HepG2 (cell line): ENCODE measurements at regions not wholly inside any gene's neighbourhood (a gene's known extent, or its start where the extent isn't known, plus 50 kb on each side); places are given as distances from the start of the nearest gene placed in this dataset.

Experiments used
- ATAC-seq: fragments of 200-7000 bp; cut with Tn5 transposase; 3 replicates; pipeline ENCODE4 v1.9.1; 2020; ENCODE audit warnings: mild to moderate bottlenecking, moderate library complexity
- BruUV-seq: library from RNA; stranded (reverse); fragments of 400-500 nt; replicated peaks from 2 replicates; lab custom pipeline; 2021; lab: Mats Ljungman, UMichigan
- CTCF ChIA-PET: fragments of 300-600 bp; formaldehyde crosslinking; extraction: SDS; loops from one replicate; lab custom pipeline; 2021; ENCODE audit warnings: low total read pairs, inconsistent platforms, low intra/inter-chr PET ratio; lab: Yijun Ruan, JAX
- POLR2A ChIA-PET: fragments of 350-600 bp; sonication (Branson Sonifier 250); formaldehyde crosslinking; loops from one replicate; lab custom pipeline; 2020; ENCODE audit warnings: antibody characterized with exemption, inconsistent platforms; lab: Yijun Ruan, JAX
- DNase-seq: peaks from one replicate; pipeline ENCODE4 v3.0.0-alpha.2; 2015; ENCODE audit warnings: low spot score
- FAIRE-seq: peaks from 3 replicates; lab custom pipeline; 2011; peaks lifted over from hg19 to GRCh38; lab: Jason Lieb, UNC
- H2AFZ ChIP-seq: one replicate; pipeline ENCODE4 v1.6.1; 2011; ENCODE audit warnings: low read length, inconsistent platforms
- H3K27ac ChIP-seq: fragments of 300-600 bp; 3 replicates; pipeline ENCODE4 v1.8.0; 2011; ENCODE audit warnings: mixed run types, mild to moderate bottlenecking, mixed read lengths, low read length, inconsistent platforms; ENCODE audit not compliant: insufficient read depth; ENCODE audit errors: extremely low read length
- H3K27me3 ChIP-seq, 2 experiments: fragments of 200-600 bp in 1 of 2; 2 replicates in 1 of 2; 3 replicates in 1 of 2; pipeline versions ENCODE4 v1.6.0 to v1.8.0; 2011; ENCODE audit warnings: low read length in 2 of 2, mild to moderate bottlenecking in 2 of 2, moderate library complexity in 2 of 2, inconsistent platforms in 1 of 2; ENCODE audit not compliant: insufficient read depth in 2 of 2, control insufficient read depth in 1 of 2
- H3K36me3 ChIP-seq, 2 experiments: fragments of 200-600 bp in 1 of 2; replicated peaks in 1 of 2; 2 replicates in 1 of 2; 3 replicates in 1 of 2; pipeline versions ENCODE4 v1.5.1 to v1.8.0; 2011; ENCODE audit warnings: low read length in 2 of 2, inconsistent platforms in 1 of 2; ENCODE audit not compliant: insufficient read depth in 2 of 2, control insufficient read depth in 1 of 2
- H3K4me1 ChIP-seq: 2 replicates; pipeline ENCODE4 v1.5.1; 2012; ENCODE audit warnings: low read length, inconsistent platforms; ENCODE audit not compliant: insufficient read depth
- H3K4me2 ChIP-seq: 2 replicates; pipeline ENCODE4 v1.6.0; 2011; ENCODE audit warnings: low read depth, low read length, inconsistent platforms
- H3K4me3 ChIP-seq, 3 experiments: fragments of 200-600 bp in 1 of 3; sonication (generic), shearing (Covaris generic) in 1 of 3; replicated peaks in 1 of 3; 2 replicates each; pipeline ENCODE4 v1.5.1; 2011 to 2016; ENCODE audit warnings: low read length in 3 of 3, inconsistent platforms in 2 of 3, low read depth in 2 of 3, mild to moderate bottlenecking in 2 of 3, control low read depth in 1 of 3, mixed read lengths in 1 of 3; ENCODE audit not compliant: insufficient read depth in 1 of 3
- H3K79me2 ChIP-seq: one replicate; pipeline ENCODE4 v1.6.1; 2011; ENCODE audit warnings: low read length, inconsistent platforms; ENCODE audit not compliant: insufficient read depth
- H3K9ac ChIP-seq: 2 replicates; pipeline ENCODE4 v1.6.0; 2011; ENCODE audit warnings: mild to moderate bottlenecking, low read depth, low read length, inconsistent platforms; ENCODE audit not compliant: insufficient read depth
- H3K9me3 ChIP-seq: 2 replicates; pipeline ENCODE4 v1.5.1; 2012; ENCODE audit warnings: mild to moderate bottlenecking, low read length
- H4K20me1 ChIP-seq: 2 replicates; pipeline ENCODE4 v1.6.0; 2011; ENCODE audit warnings: inconsistent platforms, mild to moderate bottlenecking, low read length, moderate library complexity; ENCODE audit not compliant: insufficient read depth
- AGO2 ChIP-seq: fragments of 200-400 bp; formaldehyde crosslinking; optimal IDR thresholded peaks from 2 replicates; pipeline ENCODE3; 2017; ENCODE audit warnings: mild to moderate bottlenecking, low read depth, low read length, moderate library complexity
- HNRNPK ChIP-seq: fragments of 200-400 bp; formaldehyde crosslinking; IDR thresholded peaks from 2 replicates; pipeline ENCODE4 v1.6.1; 2018; ENCODE audit warnings: low read length, low read depth, moderate library complexity, mild to moderate bottlenecking; ENCODE audit not compliant: poor library complexity, severe bottlenecking
- PCBP1 ChIP-seq: fragments of 200-400 bp; formaldehyde crosslinking; IDR thresholded peaks from 2 replicates; pipeline ENCODE4 v1.6.1; 2017; ENCODE audit warnings: mild to moderate bottlenecking, low read depth, low read length, borderline replicate concordance
- ZBTB21 ChIP-seq: sonication (generic); formaldehyde crosslinking; IDR thresholded peaks from 2 replicates; pipeline ENCODE4 v1.4.0; 2020; ENCODE audit warnings: missing genetic modification reagents
- ZNF143 ChIP-seq: sonication (generic); formaldehyde crosslinking; IDR thresholded peaks from 2 replicates; pipeline ENCODE4 v1.4.0; 2020; ENCODE audit warnings: missing genetic modification reagents
- ZNF577 ChIP-seq: sonication (generic); formaldehyde crosslinking; IDR thresholded peaks from 2 replicates; pipeline ENCODE4 v1.4.0; 2020; ENCODE audit warnings: mild to moderate bottlenecking, low read depth, missing genetic modification reagents, borderline replicate concordance
- ZNF709 ChIP-seq: sonication (generic); formaldehyde crosslinking; IDR thresholded peaks from 2 replicates; pipeline ENCODE4 v1.5.0; 2020; ENCODE audit warnings: mild to moderate bottlenecking, missing genetic modification reagents
- WGBS: methylation state at CpG from one replicate; pipeline ENCODE4 v1.1.6; 2017; ENCODE audit warnings: low lambda C conversion rate; 5-methylcytosine and 5-hydroxymethylcytosine counted together
- in situ Hi-C: cut with HindIII; loops from 2 replicates; pipeline ENCODE4 v1.10.0; 2017; ENCODE audit warnings: low pct_unique_long_range_greater_than_20kb; ENCODE audit not compliant: extremely low pct_ligation_motif_present
- intact Hi-C: fragments of 100-400 bp; cut with micrococcal nuclease; formaldehyde crosslinking; loops from one replicate; pipeline ENCODE4 v1.10.0; 2022; ENCODE audit not compliant: unreplicated experiment
- TF ChIP-seq, protein P1 (sequence below): sonication (generic); formaldehyde crosslinking; IDR thresholded peaks from 2 replicates; pipeline ENCODE4 v1.8.0; 2022; ENCODE audit warnings: missing genetic modification reagents, mild to moderate bottlenecking, moderate library complexity, borderline replicate concordance

DNA sequence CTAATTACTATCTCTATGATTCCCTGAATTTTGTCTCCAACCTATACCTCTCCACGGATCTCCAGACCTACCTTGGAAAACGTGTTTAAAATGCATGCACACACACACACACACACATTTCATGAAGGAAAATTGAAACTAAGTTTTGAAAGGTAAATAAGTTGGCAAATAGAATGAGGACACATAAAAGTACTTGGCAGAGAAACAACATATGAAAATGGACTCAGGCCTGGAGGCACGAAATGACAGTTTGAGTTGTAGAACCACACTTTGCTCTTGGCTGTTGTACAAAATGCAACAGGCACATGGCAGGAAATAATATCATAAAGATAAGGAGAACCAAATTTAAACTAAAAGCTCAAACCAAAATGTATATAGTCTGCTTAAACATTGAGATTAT, 868.1 kb upstream of the CNTNAP5 start (continued):
- TF ChIP-seq, protein P1, sequence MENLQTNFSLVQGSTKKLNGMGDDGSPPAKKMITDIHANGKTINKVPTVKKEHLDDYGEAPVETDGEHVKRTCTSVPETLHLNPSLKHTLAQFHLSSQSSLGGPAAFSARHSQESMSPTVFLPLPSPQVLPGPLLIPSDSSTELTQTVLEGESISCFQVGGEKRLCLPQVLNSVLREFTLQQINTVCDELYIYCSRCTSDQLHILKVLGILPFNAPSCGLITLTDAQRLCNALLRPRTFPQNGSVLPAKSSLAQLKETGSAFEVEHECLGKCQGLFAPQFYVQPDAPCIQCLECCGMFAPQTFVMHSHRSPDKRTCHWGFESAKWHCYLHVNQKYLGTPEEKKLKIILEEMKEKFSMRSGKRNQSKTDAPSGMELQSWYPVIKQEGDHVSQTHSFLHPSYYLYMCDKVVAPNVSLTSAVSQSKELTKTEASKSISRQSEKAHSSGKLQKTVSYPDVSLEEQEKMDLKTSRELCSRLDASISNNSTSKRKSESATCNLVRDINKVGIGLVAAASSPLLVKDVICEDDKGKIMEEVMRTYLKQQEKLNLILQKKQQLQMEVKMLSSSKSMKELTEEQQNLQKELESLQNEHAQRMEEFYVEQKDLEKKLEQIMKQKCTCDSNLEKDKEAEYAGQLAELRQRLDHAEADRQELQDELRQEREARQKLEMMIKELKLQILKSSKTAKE (CRISPR knock-in tag) = no peak
- no peak for TF ChIP-seq ZBTB21 (CRISPR knock-in tag)
- no peak for TF ChIP-seq ZNF577 (CRISPR knock-in tag)
- TF ChIP-seq AGO2 = no peak
- no peak for TF ChIP-seq ZNF143

DNA sequence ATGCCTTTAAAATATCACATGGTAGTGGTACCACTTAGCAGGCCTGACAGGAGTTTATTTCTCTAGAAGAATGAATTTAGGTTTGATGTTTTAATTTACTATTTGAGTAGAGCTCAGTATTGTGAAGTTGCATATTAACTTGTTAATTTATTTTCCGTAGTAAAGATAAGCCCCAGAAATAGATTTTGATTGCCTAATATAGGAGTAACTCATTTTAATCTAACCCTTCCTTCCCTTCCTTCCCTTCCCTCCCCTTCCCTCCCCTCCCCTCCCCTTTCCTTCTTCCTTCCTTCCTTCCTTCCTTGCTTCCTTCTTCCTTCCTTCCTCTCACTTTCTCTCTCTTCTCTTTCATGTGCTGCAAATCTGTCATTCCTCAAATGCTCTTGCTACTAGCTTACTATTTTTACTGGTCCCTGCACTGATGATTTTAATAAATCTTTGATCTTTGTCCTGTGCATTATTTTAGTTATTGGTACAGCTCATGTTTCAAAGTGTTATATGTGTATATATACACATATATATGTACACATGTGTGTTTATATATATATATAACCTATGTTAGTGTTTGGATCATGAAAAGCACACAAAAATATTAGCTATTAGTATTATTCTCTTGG, 862.6 kb upstream of the CNTNAP5 start:
- Histone ChIP-seq H3K4me1 (no peaks in the 10 kb centered on the region), H3K9me3 (peaks cover 86% of the 10 kb centered on the region), H3K4me2 (no peak overlapping the region), H3K9ac (no peak overlapping the region), H4K20me1 (no peaks in the 10 kb centered on the region), H3K79me2 (no peaks in the 10 kb centered on the region), H3K27me3 (no peaks in the 10 kb centered on the region), H3K4me3 (no peak overlapping the region), H3K27ac (no peak overlapping the region), H2AFZ (no peak overlapping the region), H3K36me3 (no peaks in the 10 kb centered on the region)
- intact Hi-C loops (no loop called here), in situ Hi-C loops (no loop called here)
- POLR2A ChIA-PET = no interaction called here
- no peak for DNase-seq
- WGBS = 9% methylated on average over 1 of the region's 1 CpG
- CTCF ChIA-PET = no interaction called here
- no peak for ATAC-seq
- no TSS peak for BruUV-seq
- TF ChIP-seq ZNF709 (CRISPR knock-in tag) (no peak), PCBP1 (0 out of 2 replicates have a peak, but pooled peaks have one; percentile 59), HNRNPK (peak; percentile 98)
- no peak for FAIRE-seq
